ENCODE measurements at regions not wholly inside any gene's neighbourhood (a gene's known extent, or its start where the extent isn't known, plus 50 kb on each side); places are given as distances from the start of the nearest gene placed in this dataset.

- no peaks in the 10 kb centered on the region for H3K23me2 ChIP-seq (ENCODE audit: low read depth, low read length)
- ChIA-PET POLR2A (ENCODE audit: partially characterized antibody) (no interaction called here), CTCF (ENCODE audit: partially characterized antibody) (no interaction called here)
- H3K18ac ChIP-seq (ENCODE audit: extremely low read depth, low read length): no peak overlapping the region
- H3K27me3 ChIP-seq (replicated peaks in 1 of 4; ENCODE audit: control insufficient read depth in 3 of 4, extremely low read depth in 1 of 4, insufficient read depth in 3 of 4, low read length in 3 of 4): no peaks in the 10 kb centered on the region
- no peaks in the 10 kb centered on the region; a peak in 2 of 7 replicates for H3K4me1 ChIP-seq (replicated peaks in 1 of 4; ENCODE audit: control insufficient read depth in 3 of 4, insufficient read depth in 4 of 4, low read length in 3 of 4)
- no peak overlapping the region for H4K5ac ChIP-seq (ENCODE audit: insufficient read length, low read depth, low read length)
- no peaks in the 10 kb centered on the region for H3K36me3 ChIP-seq (ENCODE audit: control insufficient read depth in 2 of 4, insufficient read depth in 4 of 4, low read length in 3 of 4)
- no peak overlapping the region for H4K8ac ChIP-seq (ENCODE audit: extremely low read depth, insufficient read depth, low read length)
- H3K4ac ChIP-seq (replicated peaks; ENCODE audit: insufficient read length, low read depth, low read length): no peak overlapping the region
- FAIRE-seq (peak; percentile 13), DNase-seq (ENCODE audit: low read depth in 1 of 2, low spot score in 2 of 2) (no peak)
- no peak overlapping the region for H2BK5ac ChIP-seq (ENCODE audit: low read depth, low read length)
- no peak overlapping the region for H3K14ac ChIP-seq (ENCODE audit: insufficient read length)
- no peak overlapping the region for H3K9ac ChIP-seq (replicated peaks in 1 of 4; ENCODE audit: extremely low read depth in 1 of 4, low read depth in 3 of 4, low read length in 3 of 4)
- H3K23ac ChIP-seq (ENCODE audit: insufficient read length): no peak overlapping the region
- no peak overlapping the region for H3K4me3 ChIP-seq (ENCODE audit: extremely low read depth in 1 of 4, insufficient read depth in 2 of 4, low read depth in 3 of 4, low read length in 4 of 4)
- H2BK20ac ChIP-seq (ENCODE audit: low read length): no peak overlapping the region
- no peak overlapping the region for H3K4me2 ChIP-seq (ENCODE audit: insufficient read depth in 1 of 2, low read depth in 2 of 2, low read length in 2 of 2)
- H3K9me3 ChIP-seq (ENCODE audit: insufficient read depth in 2 of 2, low read depth in 1 of 2, low read length in 1 of 2): no peaks in the 10 kb centered on the region
- no peaks in the 10 kb centered on the region for H4K20me1 ChIP-seq (replicated peaks in 1 of 2; ENCODE audit: control insufficient read depth in 1 of 2, insufficient read depth in 2 of 2, low read length in 2 of 2)
- H3K56ac ChIP-seq (replicated peaks; ENCODE audit: insufficient read length, low read depth, low read length): no peak overlapping the region
- H4K91ac ChIP-seq (replicated peaks; ENCODE audit: insufficient read length, low read length): no peak overlapping the region
- H3K27ac ChIP-seq (ENCODE audit: low read depth, low read length): no peak overlapping the region
- no peaks in the 10 kb centered on the region for H3K79me1 ChIP-seq (ENCODE audit: low read depth, low read length)
- H2BK15ac ChIP-seq (ENCODE audit: low read length): no peak overlapping the region
- WGBS, 2 experiments (ENCODE audit: extremely low coverage in 1 of 2, insufficient coverage in 1 of 2, insufficient read length in 1 of 2, insufficient replicate concordance in 2 of 2, low coverage in 1 of 2, low lambda C conversion rate in 2 of 2, missing lambda C conversion rate in 1 of 2): no CpG with 5 or more reads among the region's 3 CpGs
- no peak overlapping the region for H2AK5ac ChIP-seq (ENCODE audit: low read depth, low read length)
- H2AFZ ChIP-seq (ENCODE audit: low read length): no peak overlapping the region
- H2BK120ac ChIP-seq (replicated peaks; ENCODE audit: low read depth, low read length): no peak overlapping the region
- H3K79me2 ChIP-seq (ENCODE audit: control insufficient read depth in 1 of 2, insufficient read depth in 2 of 2, low read length in 2 of 2): no peaks in the 10 kb centered on the region
- H2BK12ac ChIP-seq (ENCODE audit: low read depth, low read length): no peak overlapping the region
- TF ChIP-seq SIX5 (IDR thresholded peaks at IDR 0.05; ENCODE audit: low read depth, low read length): no peak
- TF ChIP-seq KDM5A (IDR thresholded peaks at IDR 0.05; ENCODE audit: low read length): no peak
- TF ChIP-seq CHD2 (IDR thresholded peaks at IDR 0.05; ENCODE audit: low read length): no peak
- no peak for TF ChIP-seq EP300 (IDR thresholded peaks at IDR 0.05; ENCODE audit: borderline replicate concordance in 1 of 2, low read depth in 2 of 2, low read length in 2 of 2)
- TF ChIP-seq EGR1 (IDR thresholded peaks at IDR 0.05; ENCODE audit: borderline replicate concordance, low read depth, low read length): no peak
- no peak for TF ChIP-seq SRF (IDR thresholded peaks at IDR 0.05; ENCODE audit: low read depth, low read length)
- TF ChIP-seq ATF3 (IDR thresholded peaks at IDR 0.05; ENCODE audit: insufficient read depth, low read depth, low read length): no peak
- TF ChIP-seq SIRT6 (IDR thresholded peaks at IDR 0.05; ENCODE audit: low read length): no peak
- no peak for TF ChIP-seq SP1 (IDR thresholded peaks at IDR 0.05; ENCODE audit: low read depth, low read length)
- no peak for TF ChIP-seq SUZ12 (IDR thresholded peaks at IDR 0.05; ENCODE audit: low read length)
- TF ChIP-seq NANOG (IDR thresholded peaks at IDR 0.05; ENCODE audit: insufficient read depth, low read depth, low read length, poor library complexity, severe bottlenecking): no peak
These were observed 292.2 kb downstream of the ZIC3 start for GRCh38 chrX:137858106-137858505.
